Upper lobe of left lung (tissue), 4 donors: ENCODE measurements at regions not wholly inside any gene's neighbourhood (a gene's known extent, or its start where the extent isn't known, plus 50 kb on each side); places are given as distances from the start of the nearest gene placed in this dataset.

Experiments used
- CTCF ChIP-seq, 6 experiments: fragments of 450-650 bp in 4 of 6; fragments of 200-600 bp in 2 of 6; sonication (generic) in 2 of 6; IDR thresholded peaks; one replicate each; pipeline ENCODE4 v1.5.1; 2016 to 2019; ENCODE audit warnings: antibody characterized with exemption in 6 of 6
- EP300 ChIP-seq, 4 donors: sonication (generic); formaldehyde crosslinking; IDR thresholded peaks; one replicate each; pipeline ENCODE4 v1.5.1; 2017; ENCODE audit warnings: antibody characterized with exemption in 4 of 4, control low read depth in 2 of 4

DNA sequence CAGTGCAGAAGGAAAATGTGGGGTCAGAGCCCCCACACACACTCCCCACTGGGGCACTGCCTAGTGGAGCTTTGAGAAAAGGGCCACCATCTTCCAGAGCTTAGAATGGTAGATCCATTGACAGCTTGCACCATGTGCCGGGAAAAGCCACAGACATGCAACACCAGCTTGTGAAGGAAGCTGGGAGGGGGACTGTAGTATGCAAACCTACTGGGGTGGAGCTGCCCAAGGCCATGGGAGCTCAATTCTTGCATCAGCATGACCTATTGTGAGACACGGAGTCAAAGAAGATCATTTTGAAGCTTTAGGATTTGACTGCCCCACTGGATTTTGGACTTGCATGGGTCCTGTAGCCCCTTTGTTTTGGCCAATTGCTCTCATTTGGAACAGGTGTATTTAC is 142.8 kb upstream of the ARHGEF9 start:
- TF ChIP-seq EP300 (IDR thresholded peaks at IDR 0.05) (no peak), CTCF (IDR thresholded peaks at IDR 0.05) (no peak)
